OCI-LY1 (cell line): ENCODE measurements at regions not wholly inside any gene's neighbourhood (a gene's known extent, or its start where the extent isn't known, plus 50 kb on each side); places are given as distances from the start of the nearest gene placed in this dataset.
"Not testable (repeated sequence)": the region's sequence is repeated elsewhere in the genome, so short reads cannot be mapped to it uniquely, and the experiment has no call there.

Experiments
- H2AFZ ChIP-seq: fragments of 200-600 bp; sonication (generic), shearing (Covaris generic); 2 replicates; pipeline ENCODE4 v1.6.0; 2014; ENCODE audit warnings: antibody characterized with exemption, mild to moderate bottlenecking, low read length
- H3F3A ChIP-seq: fragments of 200-600 bp; sonication (generic), shearing (Covaris generic); 2 replicates; pipeline ENCODE4 v1.6.0; 2014; ENCODE audit warnings: mild to moderate bottlenecking, antibody characterized with exemption, low read length, moderate library complexity; ENCODE audit not compliant: insufficient read depth
- H3K27ac ChIP-seq: fragments of 200-600 bp; sonication (generic); 2 replicates; pipeline ENCODE4 v1.5.1; 2014; ENCODE audit warnings: low read length, mixed run types, mild to moderate bottlenecking, low read depth; ENCODE audit not compliant: poor library complexity, severe bottlenecking
- H3K27me3 ChIP-seq: fragments of 200-600 bp; sonication (generic); 2 replicates; pipeline ENCODE4 v1.6.0; 2014; ENCODE audit warnings: antibody characterized with exemption, mild to moderate bottlenecking, low read length, moderate library complexity; ENCODE audit not compliant: insufficient read depth
- H3K36me3 ChIP-seq: fragments of 200-600 bp; sonication (generic); 2 replicates; pipeline ENCODE4 v1.6.1; 2014; ENCODE audit warnings: mild to moderate bottlenecking, antibody characterized with exemption, low read length, moderate library complexity, mixed read lengths; ENCODE audit not compliant: insufficient read depth
- H3K4me1 ChIP-seq: fragments of 200-600 bp; sonication (generic); 2 replicates; pipeline ENCODE4 v1.5.1; 2014; ENCODE audit warnings: mild to moderate bottlenecking, low read length, moderate library complexity; ENCODE audit not compliant: insufficient read depth, severe bottlenecking
- H3K4me2 ChIP-seq: fragments of 200-600 bp; sonication (generic), shearing (Covaris generic); 2 replicates; pipeline ENCODE4 v1.6.1; 2014; ENCODE audit warnings: low read length
- H3K4me3 ChIP-seq: fragments of 200-600 bp; sonication (generic); 2 replicates; pipeline ENCODE4 v1.5.1; 2014; ENCODE audit warnings: low read length, low read depth, mild to moderate bottlenecking, mixed read lengths; ENCODE audit not compliant: poor library complexity, severe bottlenecking
- H3K79me2 ChIP-seq: fragments of 200-600 bp; shearing (Covaris generic); 2 replicates; pipeline ENCODE4 v1.6.1; 2016; ENCODE audit warnings: mixed run types, low read length, mixed read lengths; ENCODE audit not compliant: insufficient read depth
- H3K9ac ChIP-seq: fragments of 200-600 bp; sonication (generic), shearing (Covaris generic); 2 replicates; pipeline ENCODE4 v1.6.1; 2014; ENCODE audit warnings: mild to moderate bottlenecking, low read length, mixed read lengths
- H3K9me2 ChIP-seq: fragments of 200-600 bp; sonication (generic), shearing (Covaris generic); 2 replicates; pipeline ENCODE4 v1.6.1; 2014; ENCODE audit warnings: low read depth, mild to moderate bottlenecking, low read length, mixed read lengths
- H3K9me3 ChIP-seq: fragments of 200-600 bp; shearing (Covaris generic); 2 replicates; pipeline ENCODE4 v1.6.1; 2014; ENCODE audit warnings: low read length, mixed read lengths
- H4K20me1 ChIP-seq: fragments of 200-600 bp; sonication (generic), shearing (Covaris generic); 2 replicates; pipeline ENCODE4 v1.6.0; 2016; ENCODE audit warnings: mild to moderate bottlenecking, low read length; ENCODE audit not compliant: insufficient read depth
- CTCF ChIP-seq: fragments of 200-600 bp; sonication (generic), shearing (Covaris generic); IDR thresholded peaks from 2 replicates; pipeline ENCODE4 v1.5.1; 2017; ENCODE audit warnings: mild to moderate bottlenecking, antibody characterized with exemption, low read length, moderate library complexity, mixed read lengths
- EZH2 ChIP-seq: fragments of 200-600 bp; sonication (generic), shearing (Covaris generic); IDR thresholded peaks from 2 replicates; pipeline ENCODE4 v1.8.0; 2017; ENCODE audit warnings: borderline replicate concordance, mixed run types, mild to moderate bottlenecking, antibody characterized with exemption, low read length, moderate library complexity, mixed read lengths

DNA sequence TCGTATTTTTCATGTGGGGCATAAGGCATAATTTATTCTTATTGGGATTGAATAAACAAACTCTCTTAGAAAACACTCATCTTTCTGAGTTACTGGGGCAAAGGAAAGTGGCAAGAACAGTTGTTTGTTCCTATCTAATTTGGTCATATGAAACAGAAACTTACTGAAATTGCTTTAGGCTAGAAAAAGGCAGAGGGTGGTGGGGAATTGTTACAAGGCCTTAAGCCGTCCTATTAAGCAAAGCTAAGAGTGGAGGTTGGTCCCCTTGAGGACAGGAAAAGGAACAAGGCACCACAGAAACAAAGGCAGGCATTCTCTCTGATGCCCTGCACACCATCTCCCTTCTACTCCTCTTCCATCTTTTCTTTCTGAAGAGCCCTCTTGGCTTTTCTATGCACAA lies 830.9 kb downstream of the EDEM1 start:
- Histone ChIP-seq H3K27ac (no peak overlapping the region), H2AFZ (no peak overlapping the region), H3K9me3 (no peaks in the 10 kb centered on the region), H3K9me2 (no peaks in the 10 kb centered on the region), H3K79me2 (no peaks in the 10 kb centered on the region), H3F3A (no peaks in the 10 kb centered on the region), H4K20me1 (no peaks in the 10 kb centered on the region), H3K36me3 (no peaks in the 10 kb centered on the region), H3K4me1 (no peaks in the 10 kb centered on the region), H3K4me3 (no peak overlapping the region), H3K27me3 (no peaks in the 10 kb centered on the region), H3K4me2 (no peak overlapping the region), H3K9ac (no peak overlapping the region)
- TF ChIP-seq EZH2 (no peak), CTCF (no peak)

GRCh38 chr3:6022621-6023020 lies 835.1 kb downstream of the EDEM1 start:
- Histone ChIP-seq H4K20me1 (no peaks in the 10 kb centered on the region), H3K36me3 (no peaks in the 10 kb centered on the region), H3K9ac (no peak overlapping the region), H3F3A (no peaks in the 10 kb centered on the region), H3K27ac (no peak overlapping the region), H2AFZ (no peak overlapping the region), H3K9me2 (no peaks in the 10 kb centered on the region), H3K27me3 (no peaks in the 10 kb centered on the region), H3K4me2 (no peak overlapping the region), H3K79me2 (no peaks in the 10 kb centered on the region), H3K4me3 (no peak overlapping the region), H3K9me3 (no peaks in the 10 kb centered on the region), H3K4me1 (no peaks in the 10 kb centered on the region)
- no peak for TF ChIP-seq EZH2
- TF ChIP-seq CTCF: no peak

GRCh38 chr3:6025032-6025431 lies 835.9 kb upstream of the GRM7 start:
- H4K20me1 ChIP-seq: no peaks in the 10 kb centered on the region
- H3K27me3 ChIP-seq: no peaks in the 10 kb centered on the region
- H3K4me1 ChIP-seq: no peaks in the 10 kb centered on the region
- H3K27ac ChIP-seq: no peak overlapping the region
- no peaks in the 10 kb centered on the region for H3K36me3 ChIP-seq
- H3K9ac ChIP-seq: no peak overlapping the region
- H3K9me3 ChIP-seq: no peaks in the 10 kb centered on the region
- no peak overlapping the region for H3K4me3 ChIP-seq
- H3F3A ChIP-seq: no peaks in the 10 kb centered on the region
- no peaks in the 10 kb centered on the region for H3K9me2 ChIP-seq
- no peak overlapping the region for H2AFZ ChIP-seq
- TF ChIP-seq EZH2 (no peak), CTCF (no peak)
- no peak overlapping the region for H3K4me2 ChIP-seq
- H3K79me2 ChIP-seq: no peaks in the 10 kb centered on the region

DNA sequence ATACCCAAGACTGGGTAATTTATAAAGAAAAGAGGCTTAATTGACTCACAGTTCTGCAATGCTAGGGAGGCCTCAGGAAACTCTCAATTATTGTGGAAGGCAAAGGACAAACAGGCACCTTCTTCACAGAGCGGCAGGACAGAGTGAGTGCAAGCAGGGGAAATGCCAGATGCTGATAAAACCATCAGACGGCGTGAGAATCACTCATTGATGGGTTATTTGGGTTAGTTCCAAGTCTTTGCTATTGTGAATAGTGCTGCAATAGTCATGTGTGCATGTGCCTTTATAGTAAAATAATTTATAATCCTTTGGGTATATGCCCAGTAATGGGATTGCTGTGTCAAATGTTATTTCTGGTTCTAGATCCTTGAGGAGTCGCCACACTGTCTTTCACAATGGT lies 830.3 kb upstream of the GRM7 start:
- not testable (repeated sequence) for H3K9me2 ChIP-seq, H3K79me2 ChIP-seq, H3K36me3 ChIP-seq, H3K27ac ChIP-seq, H3K9ac ChIP-seq, H3K27me3 ChIP-seq, H3K4me1 ChIP-seq, H3K9me3 ChIP-seq, H3K4me2 ChIP-seq, H3K4me3 ChIP-seq, H3F3A ChIP-seq, H2AFZ ChIP-seq, H4K20me1 ChIP-seq
